Transverse colon (tissue), 4 donors: ENCODE measurements at regions not wholly inside any gene's neighbourhood (a gene's known extent, or its start where the extent isn't known, plus 50 kb on each side); places are given as distances from the start of the nearest gene placed in this dataset.

ENCODE experiments used
- DNase-seq: peaks from one replicate; pipeline ENCODE4 v3.0.0-alpha.2; 2019
- H3K27ac ChIP-seq, 4 donors: fragments of 200-600 bp; sonication (generic); 2 replicates each; pipeline ENCODE4 v1.5.1; 2016 to 2018; ENCODE audit warnings: inconsistent platforms in 4 of 4
- H3K27me3 ChIP-seq: fragments of 200-600 bp; sonication (generic); 2 replicates; pipeline ENCODE4 v1.5.1; 2017; ENCODE audit warnings: inconsistent platforms
- H3K36me3 ChIP-seq, 4 donors: fragments of 200-600 bp; sonication (generic); 2 replicates each; pipeline ENCODE4 v1.5.1; 2017 to 2019; ENCODE audit warnings: inconsistent platforms in 4 of 4
- H3K4me1 ChIP-seq, 4 donors: fragments of 200-600 bp; sonication (generic); 2 replicates each; pipeline ENCODE4 v1.5.1; 2017 to 2020; ENCODE audit warnings: inconsistent platforms in 4 of 4
- H3K4me3 ChIP-seq, 4 donors: fragments of 200-600 bp; sonication (generic); 1 replicate in 1 of 4; 2 replicates in 3 of 4; pipeline versions ENCODE4 v1.5.1 to v1.6.1; 2017 to 2019; ENCODE audit warnings: inconsistent platforms in 4 of 4
- H3K9me3 ChIP-seq, 2 donors: fragments of 200-600 bp; sonication (generic); 2 replicates each; pipeline ENCODE4 v1.5.1; 2017 to 2019; ENCODE audit warnings: inconsistent platforms in 2 of 2
- EP300 ChIP-seq: sonication (generic); formaldehyde crosslinking; IDR thresholded peaks from one replicate; pipeline ENCODE4 v1.6.1; 2017; ENCODE audit warnings: antibody characterized with exemption, low read depth
- POLR2A ChIP-seq: fragments of 450-650 bp; IDR thresholded peaks from one replicate; pipeline ENCODE4 v1.6.1; 2016; ENCODE audit warnings: antibody characterized with exemption, mild to moderate bottlenecking, moderate library complexity
- POLR2AphosphoS5 ChIP-seq, 3 donors: sonication (generic); formaldehyde crosslinking; IDR thresholded peaks; one replicate each; pipeline ENCODE4 v1.6.1; 2016; ENCODE audit warnings: antibody characterized with exemption in 3 of 3
- WGBS, 2 donors: methylation state at CpG; one replicate each; pipeline ENCODE4 v1.1.5; 2018; ENCODE audit warnings: low coverage in 1 of 2; 5-methylcytosine and 5-hydroxymethylcytosine counted together
- in situ Hi-C, 4 donors: fragments of 200-750 bp; cut with MboI; loops; one replicate each; pipeline versions ENCODE4 v1.15.0 to v1.15.1; 2017; ENCODE audit warnings: low sequenced_read_pairs in 3 of 4, low pct_ligation_motif_present in 1 of 4, low pct_unique_long_range_greater_than_20kb in 1 of 4
- intact Hi-C: fragments of 100-400 bp; cut with DNase I; formaldehyde crosslinking; loops from one replicate; pipeline ENCODE4 v1.15.1; 2023; ENCODE audit warnings: low total_unique reads
- TF ChIP-seq, protein P1 (sequence below), 5 experiments: fragments of 200-600 bp in 3 of 5; fragments of 450-650 bp in 2 of 5; sonication (generic) in 3 of 5; IDR thresholded peaks; 1 replicate in 2 of 5; 2 replicates in 3 of 5; pipeline ENCODE4 v1.5.1; 2016 to 2017; ENCODE audit warnings: antibody characterized with exemption in 5 of 5, inconsistent platforms in 3 of 5, mild to moderate bottlenecking in 2 of 5, moderate library complexity in 1 of 5

DNA sequence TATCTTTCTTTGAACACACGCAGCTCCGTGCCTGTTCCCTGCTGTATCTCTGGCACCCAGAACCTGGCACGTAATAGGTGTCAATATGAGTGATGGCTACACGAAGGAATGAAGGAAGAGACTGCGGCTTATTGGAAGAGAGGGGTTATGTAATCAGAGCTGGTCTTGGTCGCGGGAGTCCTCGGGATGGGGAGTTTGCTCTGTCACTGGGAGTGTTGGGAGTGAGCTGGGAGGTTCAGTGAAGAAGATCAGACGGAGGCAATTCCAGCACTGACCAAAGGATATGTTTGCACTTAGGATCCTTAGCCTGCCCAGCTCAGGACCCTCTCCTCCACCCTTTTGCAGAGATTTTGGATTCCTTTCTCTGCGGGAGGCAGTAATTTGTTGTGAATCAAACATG lies 709.1 kb downstream of the PTPRU start:
- Histone ChIP-seq H3K27me3 (peaks cover 16% of the 10 kb centered on the region), H3K4me3 (no peak overlapping the region), H3K27ac (no peak overlapping the region), H3K36me3 (no peaks in the 10 kb centered on the region), H3K9me3 (no peaks in the 10 kb centered on the region), H3K4me1 (no peaks in the 10 kb centered on the region)
- intact Hi-C loops, result no loop called here
- WGBS, 2 donors, result 38 to 42% methylated on average over 9 to 10 of the region's 10 CpGs
- TF ChIP-seq POLR2AphosphoS5 (IDR thresholded peaks at IDR 0.05) (no peak), EP300 (no peak), POLR2A (no peak)
- TF ChIP-seq, protein P1, sequence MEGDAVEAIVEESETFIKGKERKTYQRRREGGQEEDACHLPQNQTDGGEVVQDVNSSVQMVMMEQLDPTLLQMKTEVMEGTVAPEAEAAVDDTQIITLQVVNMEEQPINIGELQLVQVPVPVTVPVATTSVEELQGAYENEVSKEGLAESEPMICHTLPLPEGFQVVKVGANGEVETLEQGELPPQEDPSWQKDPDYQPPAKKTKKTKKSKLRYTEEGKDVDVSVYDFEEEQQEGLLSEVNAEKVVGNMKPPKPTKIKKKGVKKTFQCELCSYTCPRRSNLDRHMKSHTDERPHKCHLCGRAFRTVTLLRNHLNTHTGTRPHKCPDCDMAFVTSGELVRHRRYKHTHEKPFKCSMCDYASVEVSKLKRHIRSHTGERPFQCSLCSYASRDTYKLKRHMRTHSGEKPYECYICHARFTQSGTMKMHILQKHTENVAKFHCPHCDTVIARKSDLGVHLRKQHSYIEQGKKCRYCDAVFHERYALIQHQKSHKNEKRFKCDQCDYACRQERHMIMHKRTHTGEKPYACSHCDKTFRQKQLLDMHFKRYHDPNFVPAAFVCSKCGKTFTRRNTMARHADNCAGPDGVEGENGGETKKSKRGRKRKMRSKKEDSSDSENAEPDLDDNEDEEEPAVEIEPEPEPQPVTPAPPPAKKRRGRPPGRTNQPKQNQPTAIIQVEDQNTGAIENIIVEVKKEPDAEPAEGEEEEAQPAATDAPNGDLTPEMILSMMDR (IDR thresholded peaks at IDR 0.05), result no peak
- in situ Hi-C loops, result no loop called here
- DNase-seq, result no peak

DNA sequence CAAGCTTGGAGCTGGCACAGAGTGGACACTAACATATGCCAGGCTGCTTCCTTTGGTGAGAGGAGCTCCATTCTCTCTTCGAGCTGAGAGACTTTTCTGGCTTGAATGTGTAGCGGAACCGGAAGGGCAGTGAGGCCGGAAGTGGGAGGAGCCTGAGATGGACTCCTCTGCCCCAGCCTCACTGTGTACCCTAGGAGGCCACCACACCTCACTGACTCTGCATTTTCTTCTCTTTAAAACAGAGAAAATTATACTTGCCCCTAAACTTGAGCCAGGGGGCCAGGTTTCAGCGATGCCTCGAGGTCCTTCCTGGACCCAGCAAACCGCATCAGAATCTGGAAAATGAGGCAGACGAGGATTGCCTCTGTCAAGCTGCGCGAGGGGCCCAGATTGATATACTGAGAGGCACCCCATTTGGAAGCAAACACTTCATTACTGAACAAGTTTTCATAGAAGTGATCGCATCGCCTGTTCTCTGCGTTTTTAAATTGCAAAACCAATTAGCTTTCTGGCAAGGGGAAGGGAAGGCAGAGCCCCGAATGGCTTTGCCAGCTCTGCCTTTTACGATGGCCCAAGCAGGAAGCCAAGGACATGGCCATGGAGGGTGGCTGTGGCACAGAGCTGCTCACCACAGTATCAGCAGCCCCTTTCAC lies 708.1 kb downstream of the PTPRU start:
- intact Hi-C loops (no loop called here), in situ Hi-C loops (no loop called here)
- Histone ChIP-seq H3K4me3 (no peak overlapping the region), H3K36me3 (no peaks in the 10 kb centered on the region), H3K27ac (no peak overlapping the region), H3K4me1 (no peaks in the 10 kb centered on the region), H3K27me3 (peaks cover 16% of the 10 kb centered on the region), H3K9me3 (no peaks in the 10 kb centered on the region)
- WGBS, 2 donors, result 70% methylated on average over 2 to 15 of the region's 15 CpGs
- TF ChIP-seq EP300 (no peak), POLR2A (no peak), POLR2AphosphoS5 (IDR thresholded peaks at IDR 0.05) (no peak)
- TF ChIP-seq, protein P1 (IDR thresholded peaks at IDR 0.05), result no peak
- no peak for DNase-seq

DNA sequence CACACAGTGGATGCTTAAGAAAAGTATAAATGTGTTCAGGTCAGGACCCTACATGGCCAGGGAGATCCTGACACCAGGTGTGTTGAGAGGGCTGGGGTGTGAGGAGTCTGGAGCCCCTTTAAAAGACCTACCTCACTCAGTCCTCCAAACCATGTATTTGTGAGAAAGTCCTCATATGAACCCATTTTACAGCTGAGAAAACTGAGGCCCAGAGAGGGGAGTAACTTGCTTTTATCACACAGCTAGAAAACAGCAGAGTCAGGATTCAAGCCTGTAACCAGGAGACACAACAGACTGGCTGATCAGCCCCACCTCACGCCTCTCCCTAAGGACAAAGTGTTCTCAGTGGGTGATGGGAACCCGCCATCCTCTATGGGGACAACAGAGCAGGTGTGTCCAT lies 706.7 kb downstream of the PTPRU start:
- in situ Hi-C loops (no loop called here), intact Hi-C loops (no loop called here)
- H3K4me3 ChIP-seq, result no peak overlapping the region
- TF ChIP-seq EP300, result no peak
- TF ChIP-seq, protein P1 (IDR thresholded peaks at IDR 0.05), result no peak
- no peak for TF ChIP-seq POLR2A
- no peak for TF ChIP-seq POLR2AphosphoS5 (IDR thresholded peaks at IDR 0.05)
- H3K27me3 ChIP-seq, result peaks cover 16% of the 10 kb centered on the region
- H3K4me1 ChIP-seq, result no peaks in the 10 kb centered on the region
- no peaks in the 10 kb centered on the region for H3K36me3 ChIP-seq
- H3K9me3 ChIP-seq, result no peaks in the 10 kb centered on the region
- WGBS, 2 donors, result 61% methylated on average over 2 of the region's 2 CpGs; no CpG with 5 or more reads in 1 of the 2 donors
- no peak for DNase-seq
- H3K27ac ChIP-seq, result no peak overlapping the region

DNA sequence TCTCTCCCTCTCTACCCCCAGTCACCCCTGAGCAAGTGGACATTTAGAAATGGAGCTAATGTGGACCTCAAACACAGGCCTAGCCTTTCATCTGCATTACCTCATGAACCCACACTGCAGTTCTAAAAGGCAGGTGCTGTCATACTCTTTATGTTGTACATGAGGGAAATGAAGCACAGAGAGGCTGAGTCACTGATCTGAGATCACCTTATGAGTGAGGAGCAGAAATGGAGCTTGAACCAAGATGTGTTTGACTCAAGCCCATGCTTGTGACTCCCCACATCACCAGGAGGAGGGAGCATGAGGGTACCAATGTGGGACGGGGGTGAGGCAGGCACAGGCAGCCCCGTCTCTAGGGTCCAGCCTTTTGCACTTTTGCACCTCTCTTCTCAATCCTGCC lies 702.8 kb downstream of the PTPRU start:
- Histone ChIP-seq H3K4me3 (no peak overlapping the region), H3K27ac (no peak overlapping the region), H3K27me3 (peaks cover 5% of the 10 kb centered on the region), H3K36me3 (no peaks in the 10 kb centered on the region), H3K9me3 (no peaks in the 10 kb centered on the region), H3K4me1 (no peaks in the 10 kb centered on the region)
- WGBS, 2 donors, result 91% methylated on average over 2 of the region's 2 CpGs; no CpG with 5 or more reads in 1 of the 2 donors
- in situ Hi-C loops (no loop called here), intact Hi-C loops (no loop called here)
- TF ChIP-seq, protein P1 (IDR thresholded peaks at IDR 0.05), result no peak
- TF ChIP-seq POLR2A, result no peak
- TF ChIP-seq POLR2AphosphoS5 (IDR thresholded peaks at IDR 0.05), result no peak
- no peak for TF ChIP-seq EP300
- no peak for DNase-seq
